Cardiac fibroblast (primary cell): ENCODE measurements at regions not wholly inside any gene's neighbourhood (a gene's known extent, or its start where the extent isn't known, plus 50 kb on each side); places are given as distances from the start of the nearest gene placed in this dataset.

ENCODE experiments used
- DNase-seq, 2 donors: peaks; one replicate each; pipeline versions ENCODE4 v3.0.0 to v3.0.0-alpha.2; 2010; ENCODE audit warnings: low read depth in 2 of 2
- H3K4me3 ChIP-seq, 2 donors: replicated peaks in 1 of 2; 1 replicate in 1 of 2; 2 replicates in 1 of 2; pipeline ENCODE4 v1.5.1; 2011; ENCODE audit warnings: low read depth in 2 of 2, low read length in 2 of 2, mild to moderate bottlenecking in 2 of 2, moderate library complexity in 1 of 2
- CTCF ChIP-seq: IDR thresholded peaks from one replicate; pipeline ENCODE4 v1.5.1; 2011; ENCODE audit warnings: low read depth, mild to moderate bottlenecking, low read length, inconsistent platforms

GRCh38 chr18:67143028-67143427 is 373.5 kb downstream of the DSEL start:
- DNase-seq, result no peak
- no peak overlapping the region for H3K4me3 ChIP-seq
- no peak for TF ChIP-seq CTCF

DNA sequence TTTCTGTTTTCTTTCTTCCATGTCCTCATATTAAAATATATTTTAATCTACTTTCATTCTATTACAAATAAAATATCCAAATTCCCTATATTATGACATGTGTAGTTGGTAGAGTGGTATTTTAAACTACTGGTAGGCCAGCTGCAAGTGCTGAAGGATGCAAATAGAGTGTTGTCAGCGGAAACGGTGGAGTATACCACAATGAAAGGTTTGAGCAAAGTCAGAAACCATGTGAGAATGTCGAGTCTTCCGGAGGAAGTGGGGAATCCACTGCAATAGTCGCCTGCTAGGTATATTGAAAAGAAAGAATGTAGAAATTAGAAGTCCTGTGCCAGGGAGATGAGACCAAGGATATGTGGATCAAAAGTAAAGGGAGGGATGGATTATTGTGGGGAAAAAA is 373.9 kb downstream of the DSEL start:
- H3K4me3 ChIP-seq, result no peak overlapping the region
- no peak for TF ChIP-seq CTCF

DNA sequence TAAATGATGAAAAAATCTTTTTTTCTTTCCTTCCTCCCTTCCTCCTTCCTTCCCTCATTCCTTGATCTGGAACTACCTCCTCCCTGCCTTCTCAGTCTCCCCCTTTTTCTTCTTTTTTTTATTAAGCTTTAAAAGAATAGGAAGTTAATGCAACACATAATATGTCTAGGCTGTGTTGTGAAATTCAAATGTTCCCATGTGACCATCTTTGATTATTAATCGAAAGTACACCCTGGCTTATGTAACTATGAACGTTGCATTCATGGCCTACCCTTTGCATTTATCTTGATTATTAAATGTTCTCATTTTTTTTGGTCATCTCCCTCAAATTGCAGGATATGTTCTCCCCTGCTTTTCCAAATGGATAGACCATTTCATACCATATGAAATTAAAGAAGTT is 376.0 kb downstream of the DSEL start:
- no peak for TF ChIP-seq CTCF
- H3K4me3 ChIP-seq, result no peak overlapping the region
- DNase-seq, result no peak

More for the DNA sequence above, 373.9 kb downstream of the DSEL start:
- no peak for DNase-seq

- no peak overlapping the region for H3K4me3 ChIP-seq
- no peak for DNase-seq
- no peak for TF ChIP-seq CTCF
Observed at GRCh38 chr18:67139899-67140298, 376.6 kb downstream of the DSEL start.

- no peak for TF ChIP-seq CTCF
- DNase-seq, result no peak
- H3K4me3 ChIP-seq, result no peak overlapping the region
Observed at GRCh38 chr18:67135981-67136380, 380.5 kb downstream of the DSEL start.

DNA sequence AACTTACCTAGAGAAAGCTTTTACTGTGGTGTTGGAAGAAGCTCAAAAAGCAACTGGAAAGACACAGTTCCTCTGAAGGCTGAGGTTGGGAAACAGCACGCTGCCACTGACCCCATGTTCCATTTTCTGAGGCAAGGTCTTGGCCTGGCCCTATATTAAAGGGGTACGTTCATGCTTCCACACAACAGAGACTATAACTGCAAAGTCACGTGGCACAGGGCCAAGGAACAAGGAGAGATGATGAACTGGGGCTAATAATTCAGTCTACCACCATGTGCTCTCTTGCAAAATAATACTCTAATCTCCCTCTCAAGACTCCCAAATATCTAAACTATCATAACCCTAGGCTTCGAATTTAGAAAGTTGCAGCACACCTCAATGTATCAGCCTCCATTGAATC is 381.6 kb downstream of the DSEL start:
- H3K4me3 ChIP-seq, result no peak overlapping the region
- no peak for TF ChIP-seq CTCF
- DNase-seq, result no peak

DNA sequence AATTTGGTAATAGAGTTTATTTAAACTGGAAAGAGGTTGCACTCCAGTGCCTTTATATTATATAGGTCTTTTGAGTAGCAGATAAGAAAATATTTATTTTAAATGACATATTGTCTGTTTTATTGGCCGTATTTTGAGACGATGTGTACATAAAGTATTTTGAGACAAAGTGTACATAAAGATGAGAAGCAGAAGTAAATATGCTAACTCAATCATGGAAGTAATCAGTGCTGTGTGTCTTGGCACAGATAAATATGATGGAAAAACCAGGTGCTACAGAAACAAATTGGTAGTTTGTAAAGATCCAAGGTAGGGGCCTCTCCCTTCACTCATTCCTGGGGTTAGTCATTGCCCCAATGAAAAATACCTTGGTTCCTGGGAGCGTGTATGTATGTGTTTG is 382.9 kb downstream of the DSEL start:
- no peak overlapping the region for H3K4me3 ChIP-seq
- DNase-seq, result no peak
- TF ChIP-seq CTCF, result no peak
